ENCODE measurements at regions not wholly inside any gene's neighbourhood (a gene's known extent, or its start where the extent isn't known, plus 50 kb on each side); places are given as distances from the start of the nearest gene placed in this dataset.

DNA sequence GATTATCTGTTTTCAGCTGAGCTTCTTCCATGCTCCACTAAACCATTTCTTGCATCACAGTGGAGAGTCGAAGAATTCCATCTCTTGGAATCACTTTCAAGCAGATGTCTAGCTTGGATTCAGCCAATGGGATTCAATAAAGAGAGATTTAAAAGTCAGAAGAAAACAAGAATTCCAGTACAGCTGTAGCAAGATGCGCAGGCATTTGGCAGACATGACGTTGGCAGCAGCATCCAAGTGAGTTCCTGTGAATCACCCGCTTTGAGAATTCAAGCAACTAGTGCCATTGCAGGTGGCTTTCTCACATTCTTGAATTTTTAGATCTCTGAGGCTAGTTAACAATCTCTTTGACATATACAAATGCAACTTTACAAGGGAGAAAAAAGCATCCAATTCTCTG, 467.0 kb downstream of the CDH10 start:
- no peaks in the 10 kb centered on the region for H3K9me2 ChIP-seq (ENCODE audit: insufficient read depth, low read length)
- H3K4me3 ChIP-seq (ENCODE audit: low read length): no peak overlapping the region
- H3K27ac ChIP-seq (ENCODE audit: low read length): no peak overlapping the region
- H3K27me3 ChIP-seq (ENCODE audit: insufficient read depth, low read depth, low read length): no peaks in the 10 kb centered on the region
- no peaks in the 10 kb centered on the region for H4K20me1 ChIP-seq (ENCODE audit: insufficient read depth)
- no peaks in the 10 kb centered on the region for H3K9me3 ChIP-seq (ENCODE audit: low read length)
- no peaks in the 10 kb centered on the region for H3K36me3 ChIP-seq (ENCODE audit: insufficient read depth, low read length)
- H3K9ac ChIP-seq (ENCODE audit: low read length): no peak overlapping the region
- no peak overlapping the region for H3K4me2 ChIP-seq (ENCODE audit: low read length)
- TF ChIP-seq, protein P1, sequence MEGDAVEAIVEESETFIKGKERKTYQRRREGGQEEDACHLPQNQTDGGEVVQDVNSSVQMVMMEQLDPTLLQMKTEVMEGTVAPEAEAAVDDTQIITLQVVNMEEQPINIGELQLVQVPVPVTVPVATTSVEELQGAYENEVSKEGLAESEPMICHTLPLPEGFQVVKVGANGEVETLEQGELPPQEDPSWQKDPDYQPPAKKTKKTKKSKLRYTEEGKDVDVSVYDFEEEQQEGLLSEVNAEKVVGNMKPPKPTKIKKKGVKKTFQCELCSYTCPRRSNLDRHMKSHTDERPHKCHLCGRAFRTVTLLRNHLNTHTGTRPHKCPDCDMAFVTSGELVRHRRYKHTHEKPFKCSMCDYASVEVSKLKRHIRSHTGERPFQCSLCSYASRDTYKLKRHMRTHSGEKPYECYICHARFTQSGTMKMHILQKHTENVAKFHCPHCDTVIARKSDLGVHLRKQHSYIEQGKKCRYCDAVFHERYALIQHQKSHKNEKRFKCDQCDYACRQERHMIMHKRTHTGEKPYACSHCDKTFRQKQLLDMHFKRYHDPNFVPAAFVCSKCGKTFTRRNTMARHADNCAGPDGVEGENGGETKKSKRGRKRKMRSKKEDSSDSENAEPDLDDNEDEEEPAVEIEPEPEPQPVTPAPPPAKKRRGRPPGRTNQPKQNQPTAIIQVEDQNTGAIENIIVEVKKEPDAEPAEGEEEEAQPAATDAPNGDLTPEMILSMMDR (IDR thresholded peaks at IDR 0.05; ENCODE audit: poor library complexity, severe bottlenecking): no peak
- TF ChIP-seq, protein P2, sequence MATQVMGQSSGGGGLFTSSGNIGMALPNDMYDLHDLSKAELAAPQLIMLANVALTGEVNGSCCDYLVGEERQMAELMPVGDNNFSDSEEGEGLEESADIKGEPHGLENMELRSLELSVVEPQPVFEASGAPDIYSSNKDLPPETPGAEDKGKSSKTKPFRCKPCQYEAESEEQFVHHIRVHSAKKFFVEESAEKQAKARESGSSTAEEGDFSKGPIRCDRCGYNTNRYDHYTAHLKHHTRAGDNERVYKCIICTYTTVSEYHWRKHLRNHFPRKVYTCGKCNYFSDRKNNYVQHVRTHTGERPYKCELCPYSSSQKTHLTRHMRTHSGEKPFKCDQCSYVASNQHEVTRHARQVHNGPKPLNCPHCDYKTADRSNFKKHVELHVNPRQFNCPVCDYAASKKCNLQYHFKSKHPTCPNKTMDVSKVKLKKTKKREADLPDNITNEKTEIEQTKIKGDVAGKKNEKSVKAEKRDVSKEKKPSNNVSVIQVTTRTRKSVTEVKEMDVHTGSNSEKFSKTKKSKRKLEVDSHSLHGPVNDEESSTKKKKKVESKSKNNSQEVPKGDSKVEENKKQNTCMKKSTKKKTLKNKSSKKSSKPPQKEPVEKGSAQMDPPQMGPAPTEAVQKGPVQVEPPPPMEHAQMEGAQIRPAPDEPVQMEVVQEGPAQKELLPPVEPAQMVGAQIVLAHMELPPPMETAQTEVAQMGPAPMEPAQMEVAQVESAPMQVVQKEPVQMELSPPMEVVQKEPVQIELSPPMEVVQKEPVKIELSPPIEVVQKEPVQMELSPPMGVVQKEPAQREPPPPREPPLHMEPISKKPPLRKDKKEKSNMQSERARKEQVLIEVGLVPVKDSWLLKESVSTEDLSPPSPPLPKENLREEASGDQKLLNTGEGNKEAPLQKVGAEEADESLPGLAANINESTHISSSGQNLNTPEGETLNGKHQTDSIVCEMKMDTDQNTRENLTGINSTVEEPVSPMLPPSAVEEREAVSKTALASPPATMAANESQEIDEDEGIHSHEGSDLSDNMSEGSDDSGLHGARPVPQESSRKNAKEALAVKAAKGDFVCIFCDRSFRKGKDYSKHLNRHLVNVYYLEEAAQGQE (IDR thresholded peaks at IDR 0.05; ENCODE audit: borderline replicate concordance): no peak
- TF ChIP-seq EZH2 (IDR thresholded peaks at IDR 0.05; ENCODE audit: borderline replicate concordance, insufficient read depth, low read length, poor library complexity, severe bottlenecking): no peak
- no peak for TF ChIP-seq TAF1 (IDR thresholded peaks at IDR 0.05; ENCODE audit: low read depth)
- no peak for TF ChIP-seq RAD21 (conservative IDR thresholded peaks at IDR 0.05)
- TF ChIP-seq SMC3 (conservative IDR thresholded peaks at IDR 0.05; ENCODE audit: poor library complexity): no peak
- TF ChIP-seq MXI1 (conservative IDR thresholded peaks at IDR 0.05; ENCODE audit: poor library complexity, severe bottlenecking): no peak
- no peak for TF ChIP-seq EP300 (conservative IDR thresholded peaks at IDR 0.05; ENCODE audit: poor library complexity, severe bottlenecking)
- TF ChIP-seq POLR2AphosphoS5 (IDR thresholded peaks at IDR 0.05): no peak
- no peaks in the 10 kb centered on the region for H3F3A ChIP-seq (ENCODE audit: insufficient read depth, low read length, poor library complexity, severe bottlenecking)
- H3K79me2 ChIP-seq (replicated peaks; ENCODE audit: insufficient read depth, low read length): no peaks in the 10 kb centered on the region
- no peak overlapping the region for H2AFZ ChIP-seq (ENCODE audit: low read depth, low read length)

DNA sequence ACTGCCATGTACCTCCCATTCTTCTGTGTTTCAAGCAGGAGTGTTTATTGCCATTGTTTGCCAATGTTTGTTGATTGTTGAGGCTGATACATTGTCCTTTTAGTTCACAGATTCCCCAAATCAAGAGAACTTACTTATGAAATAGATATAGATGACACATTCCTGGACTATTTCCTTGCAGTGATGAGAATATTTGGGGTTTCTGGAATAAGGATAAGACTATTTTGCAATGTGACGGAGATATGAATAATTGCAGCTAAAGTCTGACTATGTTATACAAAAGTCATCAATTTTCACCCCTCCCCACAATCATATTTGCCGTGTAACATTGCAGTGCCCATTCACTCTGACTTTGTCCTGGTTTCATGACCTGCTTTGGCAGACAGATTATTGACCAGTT, 460.8 kb downstream of the CDH10 start:
- Histone ChIP-seq H3K9ac (ENCODE audit: low read length) (no peak overlapping the region), H3K36me3 (ENCODE audit: insufficient read depth, low read length) (no peaks in the 10 kb centered on the region), H4K20me1 (ENCODE audit: insufficient read depth) (no peaks in the 10 kb centered on the region), H3K4me3 (ENCODE audit: low read length) (no peak overlapping the region), H3K4me2 (ENCODE audit: low read length) (no peak overlapping the region), H3K9me3 (ENCODE audit: low read length) (no peaks in the 10 kb centered on the region), H3K79me2 (replicated peaks; ENCODE audit: insufficient read depth, low read length) (no peaks in the 10 kb centered on the region), H3F3A (ENCODE audit: insufficient read depth, low read length, poor library complexity, severe bottlenecking) (no peaks in the 10 kb centered on the region), H3K27me3 (ENCODE audit: insufficient read depth, low read depth, low read length) (no peaks in the 10 kb centered on the region), H3K9me2 (ENCODE audit: insufficient read depth, low read length) (no peaks in the 10 kb centered on the region), H3K27ac (ENCODE audit: low read length) (no peak overlapping the region), H2AFZ (ENCODE audit: low read depth, low read length) (no peak overlapping the region)
- TF ChIP-seq, protein P2 (IDR thresholded peaks at IDR 0.05; ENCODE audit: borderline replicate concordance): no peak
- no peak for TF ChIP-seq TAF1 (IDR thresholded peaks at IDR 0.05; ENCODE audit: low read depth)
- no peak for TF ChIP-seq SMC3 (conservative IDR thresholded peaks at IDR 0.05; ENCODE audit: poor library complexity)
- TF ChIP-seq MXI1 (conservative IDR thresholded peaks at IDR 0.05; ENCODE audit: poor library complexity, severe bottlenecking): no peak
- TF ChIP-seq RAD21 (conservative IDR thresholded peaks at IDR 0.05): no peak
- TF ChIP-seq POLR2AphosphoS5 (IDR thresholded peaks at IDR 0.05): no peak
- TF ChIP-seq, protein P1 (IDR thresholded peaks at IDR 0.05; ENCODE audit: poor library complexity, severe bottlenecking): no peak
